Progenitor cell of endocrine pancreas (in vitro differentiated cells): ENCODE measurements at regions not wholly inside any gene's neighbourhood (a gene's known extent, or its start where the extent isn't known, plus 50 kb on each side); places are given as distances from the start of the nearest gene placed in this dataset.

Source experiments
- DNase-seq: peaks from one replicate; pipeline ENCODE4 v3.0.0; 2021; ENCODE audit warnings: low spot score; ENCODE audit not compliant: unreplicated experiment
- H3K27ac Mint-ChIP-seq: 2 replicates; pipeline ENCODE4 v1.8.0; 2021; ENCODE audit warnings: mild to moderate bottlenecking, moderate library complexity, mixed read lengths
- H3K27me3 Mint-ChIP-seq: 2 replicates; pipeline ENCODE4 v1.8.0; 2021; ENCODE audit warnings: mixed read lengths
- H3K36me3 Mint-ChIP-seq: 2 replicates; pipeline ENCODE4 v1.8.0; 2022; ENCODE audit warnings: mixed read lengths; ENCODE audit not compliant: insufficient read depth
- H3K4me1 Mint-ChIP-seq: 2 replicates; pipeline ENCODE4 v1.8.0; 2021; ENCODE audit warnings: low read depth, mixed read lengths
- H3K4me3 Mint-ChIP-seq: 2 replicates; pipeline ENCODE4 v1.8.0; 2021; ENCODE audit warnings: low read depth, mild to moderate bottlenecking, moderate library complexity, mixed read lengths
- H3K9me3 Mint-ChIP-seq: 2 replicates; pipeline ENCODE4 v1.8.0; 2021; ENCODE audit warnings: low read depth, mixed read lengths
- CTCF ChIP-seq: fragments of 200-600 bp; sonication (generic); IDR thresholded peaks from one replicate; pipeline ENCODE4 v1.5.0; 2021; ENCODE audit warnings: antibody characterized with exemption, mild to moderate bottlenecking; ENCODE audit not compliant: unreplicated experiment

- H3K9me3 Mint-ChIP-seq: peaks cover 12% of the 10 kb centered on the region
- H3K36me3 Mint-ChIP-seq: no peaks in the 10 kb centered on the region
- H3K4me3 Mint-ChIP-seq: no peak overlapping the region
- H3K4me1 Mint-ChIP-seq: peaks cover 4% of the 10 kb centered on the region
- no peak for TF ChIP-seq CTCF
- DNase-seq: no peak
- H3K27me3 Mint-ChIP-seq: peaks cover 9% of the 10 kb centered on the region
- no peak overlapping the region for H3K27ac Mint-ChIP-seq
These were observed 226.3 kb upstream of the B3GALT2 start for GRCh38 chr1:193412748-193413147.

- peaks cover 12% of the 10 kb centered on the region for H3K9me3 Mint-ChIP-seq
- peaks cover 6% of the 10 kb centered on the region for H3K27me3 Mint-ChIP-seq
- no peak overlapping the region for H3K27ac Mint-ChIP-seq
These were observed 225.3 kb upstream of the B3GALT2 start for GRCh38 chr1:193411714-193412113.

GRCh38 chr1:193411215-193411614, 224.8 kb upstream of the B3GALT2 start:
- H3K4me3 Mint-ChIP-seq: no peak overlapping the region
- H3K9me3 Mint-ChIP-seq: peaks cover 12% of the 10 kb centered on the region
- H3K27ac Mint-ChIP-seq: no peak overlapping the region
- H3K27me3 Mint-ChIP-seq: peaks cover under 1% of the 10 kb centered on the region
- no peaks in the 10 kb centered on the region for H3K36me3 Mint-ChIP-seq
- H3K4me1 Mint-ChIP-seq: peaks cover 5% of the 10 kb centered on the region
- no peak for TF ChIP-seq CTCF
- DNase-seq: no peak

More at GRCh38 chr1:193411714-193412113, 225.3 kb upstream of the B3GALT2 start:
- DNase-seq: no peak
- H3K4me3 Mint-ChIP-seq: no peak overlapping the region
- no peak for TF ChIP-seq CTCF
- no peaks in the 10 kb centered on the region for H3K36me3 Mint-ChIP-seq
- peaks cover 5% of the 10 kb centered on the region for H3K4me1 Mint-ChIP-seq

- Mint-ChIP-seq H3K4me3 (no peak overlapping the region), H3K9me3 (peaks cover 16% of the 10 kb centered on the region), H3K36me3 (peaks cover 2% of the 10 kb centered on the region), H3K27ac (no peak overlapping the region), H3K4me1 (peaks cover 12% of the 10 kb centered on the region), H3K27me3 (no peaks in the 10 kb centered on the region)
- no peak for DNase-seq
- TF ChIP-seq CTCF: no peak
These were observed 222.4 kb upstream of the B3GALT2 start for GRCh38 chr1:193408782-193409293.

GRCh38 chr1:193406901-193407300, 220.5 kb upstream of the B3GALT2 start:
- H3K4me1 Mint-ChIP-seq: peaks cover 26% of the 10 kb centered on the region
- no peaks in the 10 kb centered on the region for H3K27me3 Mint-ChIP-seq
- DNase-seq: no peak
- peak; percentile 69 for TF ChIP-seq CTCF
- H3K9me3 Mint-ChIP-seq: peaks cover 11% of the 10 kb centered on the region
- no peak overlapping the region for H3K4me3 Mint-ChIP-seq
- H3K36me3 Mint-ChIP-seq: peaks cover 2% of the 10 kb centered on the region
- no peak overlapping the region for H3K27ac Mint-ChIP-seq
